Gastroesophageal sphincter (tissue), 4 donors: ENCODE measurements at regions not wholly inside any gene's neighbourhood (a gene's known extent, or its start where the extent isn't known, plus 50 kb on each side); places are given as distances from the start of the nearest gene placed in this dataset.

Source experiments
- ATAC-seq: fragments of 150-250 bp; one replicate; pipeline ENCODE4 v1.9.1; 2016; ENCODE audit warnings: mild to moderate bottlenecking, moderate library complexity
- H3K27ac ChIP-seq, 4 donors: fragments of 200-600 bp; sonication (generic) in 3 of 4; 1 replicate in 3 of 4; 2 replicates in 1 of 4; pipeline ENCODE4 v1.5.1; 2016 to 2019
- H3K27me3 ChIP-seq: fragments of 200-600 bp; sonication (generic); one replicate; pipeline ENCODE4 v1.5.1; 2019
- H3K36me3 ChIP-seq, 2 donors: fragments of 200-600 bp; sonication (generic); one replicate each; pipeline ENCODE4 v1.5.1; 2019; ENCODE audit warnings: control low read depth in 1 of 2
- H3K4me1 ChIP-seq, 3 donors: fragments of 200-600 bp; sonication (generic); 1 replicate in 2 of 3; 2 replicates in 1 of 3; pipeline ENCODE4 v1.5.1; 2016 to 2019; ENCODE audit warnings: control low read depth in 2 of 3
- H3K4me3 ChIP-seq, 2 donors: fragments of 200-600 bp; sonication (generic); one replicate each; pipeline ENCODE4 v1.5.1; 2019; ENCODE audit warnings: mild to moderate bottlenecking in 1 of 2, moderate library complexity in 1 of 2
- H3K9me3 ChIP-seq, 3 donors: fragments of 200-600 bp; sonication (generic); one replicate each; pipeline ENCODE4 v1.5.1; 2017 to 2019; ENCODE audit warnings: control low read depth in 2 of 3
- EP300 ChIP-seq: sonication (generic); formaldehyde crosslinking; IDR thresholded peaks from one replicate; pipeline ENCODE4 v1.6.1; 2017; ENCODE audit warnings: antibody characterized with exemption, mild to moderate bottlenecking
- POLR2A ChIP-seq, 2 donors: fragments of 450-650 bp; IDR thresholded peaks; one replicate each; pipeline ENCODE4 v1.6.1; 2017; ENCODE audit warnings: antibody characterized with exemption in 2 of 2, mild to moderate bottlenecking in 2 of 2, moderate library complexity in 1 of 2
- POLR2AphosphoS5 ChIP-seq: sonication (generic); formaldehyde crosslinking; IDR thresholded peaks from one replicate; pipeline ENCODE4 v1.6.1; 2017; ENCODE audit warnings: antibody characterized with exemption
- WGBS, 2 donors: methylation state at CpG; one replicate each; pipeline ENCODE4 v1.1.5; 2018; ENCODE audit warnings: low coverage in 1 of 2; 5-methylcytosine and 5-hydroxymethylcytosine counted together
- TF ChIP-seq, protein P1 (sequence below), 4 experiments: fragments of 200-600 bp in 2 of 4; fragments of 450-650 bp in 2 of 4; sonication (generic) in 1 of 4; IDR thresholded peaks; one replicate each; pipeline ENCODE4 v1.5.1; 2017 to 2019; ENCODE audit warnings: antibody characterized with exemption in 4 of 4, mild to moderate bottlenecking in 2 of 4, moderate library complexity in 2 of 4

DNA sequence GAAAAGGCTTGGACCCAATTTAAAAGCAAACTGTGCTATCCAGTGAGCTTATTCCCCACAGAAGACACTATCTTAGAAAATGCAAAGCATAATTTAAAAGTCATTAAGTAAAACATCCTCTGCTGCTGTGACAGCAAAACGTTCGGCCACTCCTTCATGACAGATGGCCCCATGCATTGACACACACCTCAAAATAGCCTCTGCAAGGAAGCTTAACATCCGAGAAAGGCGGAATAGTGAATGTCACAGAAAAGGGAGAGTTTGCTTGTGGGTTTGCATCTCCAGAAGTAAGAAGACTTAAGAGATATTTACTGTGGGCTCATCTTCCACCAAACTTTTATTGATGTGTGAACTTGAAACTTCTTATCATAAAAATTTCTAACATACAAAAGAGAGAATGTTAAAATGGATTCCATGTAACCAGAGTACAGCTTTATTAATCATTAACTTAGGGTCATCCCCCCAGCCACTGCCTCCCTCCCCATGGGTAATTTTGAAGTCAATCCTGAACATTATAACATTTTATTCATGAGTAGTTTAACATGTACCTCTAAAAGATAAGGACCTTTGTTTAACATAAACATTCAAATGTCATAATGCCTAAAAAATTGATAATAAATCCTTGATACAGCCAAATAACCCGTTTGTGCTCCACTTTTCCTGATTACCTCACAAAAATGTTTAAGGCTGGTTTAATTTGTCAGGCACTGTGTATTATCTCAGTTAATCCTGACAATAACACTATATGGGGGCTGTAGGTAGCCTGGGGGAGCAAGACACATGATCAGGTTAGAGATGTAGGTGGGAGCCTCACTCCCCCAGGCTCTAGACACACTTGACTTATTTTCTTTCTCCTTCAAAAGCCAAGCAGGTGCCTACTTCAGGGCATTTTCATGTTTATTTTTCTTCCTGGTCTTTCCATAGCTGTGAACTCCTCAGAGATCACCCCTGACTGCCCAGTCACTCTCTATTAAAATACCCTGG, 119.7 kb upstream of the TMCC3 start:
- TF ChIP-seq, protein P1, sequence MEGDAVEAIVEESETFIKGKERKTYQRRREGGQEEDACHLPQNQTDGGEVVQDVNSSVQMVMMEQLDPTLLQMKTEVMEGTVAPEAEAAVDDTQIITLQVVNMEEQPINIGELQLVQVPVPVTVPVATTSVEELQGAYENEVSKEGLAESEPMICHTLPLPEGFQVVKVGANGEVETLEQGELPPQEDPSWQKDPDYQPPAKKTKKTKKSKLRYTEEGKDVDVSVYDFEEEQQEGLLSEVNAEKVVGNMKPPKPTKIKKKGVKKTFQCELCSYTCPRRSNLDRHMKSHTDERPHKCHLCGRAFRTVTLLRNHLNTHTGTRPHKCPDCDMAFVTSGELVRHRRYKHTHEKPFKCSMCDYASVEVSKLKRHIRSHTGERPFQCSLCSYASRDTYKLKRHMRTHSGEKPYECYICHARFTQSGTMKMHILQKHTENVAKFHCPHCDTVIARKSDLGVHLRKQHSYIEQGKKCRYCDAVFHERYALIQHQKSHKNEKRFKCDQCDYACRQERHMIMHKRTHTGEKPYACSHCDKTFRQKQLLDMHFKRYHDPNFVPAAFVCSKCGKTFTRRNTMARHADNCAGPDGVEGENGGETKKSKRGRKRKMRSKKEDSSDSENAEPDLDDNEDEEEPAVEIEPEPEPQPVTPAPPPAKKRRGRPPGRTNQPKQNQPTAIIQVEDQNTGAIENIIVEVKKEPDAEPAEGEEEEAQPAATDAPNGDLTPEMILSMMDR (IDR thresholded peaks at IDR 0.05), result no peak
- no peak for TF ChIP-seq POLR2AphosphoS5
- TF ChIP-seq POLR2A (IDR thresholded peaks at IDR 0.05), result no peak
- no peak for TF ChIP-seq EP300
- ATAC-seq, result no peak
- Histone ChIP-seq H3K4me1 (peaks cover 0 to 38% (median 5%) of the 10 kb centered on the region in 3 donors), H3K9me3 (peaks cover 0 to 5% (median 0%) of the 10 kb centered on the region in 3 donors), H3K4me3 (no peak overlapping the region), H3K27me3 (no peaks in the 10 kb centered on the region), H3K27ac (no peak overlapping the region), H3K36me3 (no peaks in the 10 kb centered on the region)
- WGBS, 2 donors, result 62 to 68% methylated on average over 5 of the region's 5 CpGs

DNA sequence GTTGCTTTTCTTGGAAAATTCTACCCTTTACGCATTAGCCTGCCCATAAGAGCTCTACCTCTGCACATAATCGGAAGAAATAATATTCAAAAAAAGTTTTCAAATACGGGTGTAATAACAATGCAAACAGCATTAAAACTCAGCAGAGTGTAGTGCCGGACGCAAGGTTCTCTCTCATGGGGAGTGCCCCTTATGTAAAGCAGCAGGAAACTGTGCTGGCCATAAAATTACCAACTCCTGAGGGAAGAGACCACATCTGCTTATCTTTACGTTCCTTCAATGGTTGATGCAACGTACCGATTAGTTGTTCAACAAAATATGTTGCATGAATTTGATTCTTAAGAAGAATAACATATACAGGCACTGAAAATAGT, 118.7 kb upstream of the TMCC3 start:
- Histone ChIP-seq H3K4me3 (no peak overlapping the region), H3K9me3 (peaks cover 0 to 5% (median 0%) of the 10 kb centered on the region in 3 donors), H3K4me1 (peaks cover 3 to 48% (median 5%) of the 10 kb centered on the region in 3 donors), H3K27ac (no peak overlapping the region), H3K36me3 (no peaks in the 10 kb centered on the region), H3K27me3 (no peaks in the 10 kb centered on the region)
- TF ChIP-seq POLR2A (IDR thresholded peaks at IDR 0.05) (no peak), EP300 (no peak), POLR2AphosphoS5 (no peak)
- TF ChIP-seq, protein P1 (IDR thresholded peaks at IDR 0.05), result no peak
- no peak for ATAC-seq
- WGBS, 2 donors, result 56 to 82% methylated on average over 8 of the region's 8 CpGs

DNA sequence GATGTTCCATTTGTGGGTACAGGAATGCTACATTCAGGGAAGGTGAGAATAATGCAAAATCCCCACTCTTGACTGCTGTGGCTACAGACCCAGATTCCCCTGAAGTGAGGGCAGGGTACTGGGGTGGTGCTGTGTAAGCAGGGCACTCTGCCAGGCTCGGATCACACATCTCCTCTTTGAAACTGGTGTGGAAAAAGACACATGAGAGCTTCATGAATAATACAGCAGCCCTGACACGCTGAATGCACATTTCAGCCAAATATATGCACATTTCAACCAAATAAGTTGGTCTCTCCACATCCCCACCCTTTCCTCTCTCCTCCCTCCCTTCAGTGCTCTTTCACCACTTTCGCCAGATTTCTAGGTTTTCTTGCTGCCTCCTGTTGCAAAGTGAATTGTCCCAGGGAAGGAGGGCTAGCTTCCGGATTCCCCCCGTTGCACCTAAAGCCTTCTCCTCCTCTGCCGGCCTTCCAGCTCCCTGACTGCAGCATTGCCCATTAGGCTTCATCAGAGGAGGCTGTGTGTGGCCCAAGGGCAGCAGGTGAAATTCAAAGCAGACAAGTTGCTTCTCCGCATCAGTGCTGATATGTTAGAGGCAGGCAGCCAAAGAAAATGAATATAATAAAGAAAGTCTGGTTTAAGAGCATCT, 118.2 kb upstream of the TMCC3 start:
- peaks cover 3 to 50% (median 5%) of the 10 kb centered on the region in 3 donors for H3K4me1 ChIP-seq
- ATAC-seq, result no peak

DNA sequence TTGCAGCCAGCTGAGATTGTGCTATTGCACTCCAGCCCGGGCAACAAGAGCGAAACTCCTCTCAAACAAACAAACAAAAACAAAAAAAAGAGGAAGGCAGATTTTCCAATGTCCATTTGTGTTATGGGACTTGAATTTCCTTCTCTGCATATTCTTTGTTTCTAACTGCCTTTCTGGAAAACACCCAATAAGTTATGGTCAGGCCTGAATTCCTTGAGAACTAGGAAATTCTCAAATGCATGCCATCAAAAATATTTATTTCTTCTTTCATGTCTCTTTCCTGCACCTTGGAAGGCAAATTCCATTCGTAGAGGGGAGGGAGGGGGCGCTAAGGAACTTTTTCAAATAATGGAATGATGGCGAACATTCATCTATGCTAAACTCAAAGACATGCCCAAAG, 117.6 kb upstream of the TMCC3 start:
- TF ChIP-seq, protein P1 (IDR thresholded peaks at IDR 0.05), result no peak
- TF ChIP-seq POLR2AphosphoS5 (no peak), EP300 (no peak), POLR2A (IDR thresholded peaks at IDR 0.05) (no peak)
- WGBS, 2 donors, result 72 to 87% methylated on average over 5 of the region's 5 CpGs
- Histone ChIP-seq H3K4me1 (peaks cover 3 to 50% (median 5%) of the 10 kb centered on the region in 3 donors), H3K27me3 (no peaks in the 10 kb centered on the region), H3K4me3 (no peak overlapping the region), H3K9me3 (no peaks in the 10 kb centered on the region), H3K27ac (no peak overlapping the region), H3K36me3 (no peaks in the 10 kb centered on the region)
- no peak for ATAC-seq

More for the DNA sequence above, 118.2 kb upstream of the TMCC3 start:
- Histone ChIP-seq H3K36me3 (no peaks in the 10 kb centered on the region), H3K27me3 (no peaks in the 10 kb centered on the region), H3K9me3 (no peaks in the 10 kb centered on the region), H3K27ac (no peak overlapping the region), H3K4me3 (no peak overlapping the region)
- no peak for TF ChIP-seq POLR2AphosphoS5
- no peak for TF ChIP-seq EP300
- no peak for TF ChIP-seq POLR2A (IDR thresholded peaks at IDR 0.05)
- TF ChIP-seq, protein P1 (IDR thresholded peaks at IDR 0.05), result no peak
- 31 to 54% methylated on average over 3 to 7 of the region's 7 CpGs for WGBS, 2 donors
